Activated naive CD8-positive, alpha-beta T cell treated with anti-CD3 and anti-CD28 coated beads, Interleukin-2, amount 10 ng/mL, durations not matched to agents 7 days and 5 days (primary cell): ENCODE measurements at regions not wholly inside any gene's neighbourhood (a gene's known extent, or its start where the extent isn't known, plus 50 kb on each side); places are given as distances from the start of the nearest gene placed in this dataset.

Experiments used
- ATAC-seq: fragments of 150-1000 bp; cut with Tn5 transposase; one replicate; pipeline ENCODE4 v1.10.0; 2021; ENCODE audit warnings: low read depth, moderate library complexity
- POLR2A ChIA-PET: fragments of 350-600 bp; sonication (Branson Sonifier 250); formaldehyde crosslinking; loops from one replicate; lab custom pipeline; 2021; ENCODE audit warnings: antibody characterized with exemption; lab: Charles Lee
- DNase-seq: peaks from one replicate; pipeline ENCODE4 v3.0.0; 2021
- H3K27ac Mint-ChIP-seq: one replicate; pipeline ENCODE4 v1.8.0; 2022; ENCODE audit warnings: mild to moderate bottlenecking, mixed read lengths
- H3K27me3 Mint-ChIP-seq: one replicate; pipeline ENCODE4 v1.8.0; 2022; ENCODE audit warnings: mild to moderate bottlenecking, moderate library complexity, mixed read lengths
- H3K36me3 Mint-ChIP-seq: one replicate; pipeline ENCODE4 v1.8.0; 2021; ENCODE audit warnings: mild to moderate bottlenecking, mixed read lengths
- H3K4me1 Mint-ChIP-seq: one replicate; pipeline ENCODE4 v1.8.0; 2021; ENCODE audit warnings: mixed read lengths
- H3K4me3 Mint-ChIP-seq: one replicate; pipeline ENCODE4 v1.8.0; 2022; ENCODE audit warnings: mild to moderate bottlenecking, moderate library complexity, mixed read lengths
- H3K9me3 Mint-ChIP-seq: one replicate; pipeline ENCODE4 v1.8.0; 2021; ENCODE audit warnings: mixed read lengths

- Mint-ChIP-seq H3K9me3 (peaks cover 1% of the 10 kb centered on the region), H3K4me1 (no peaks in the 10 kb centered on the region), H3K36me3 (no peaks in the 10 kb centered on the region), H3K4me3 (no peak overlapping the region), H3K27me3 (peaks cover 21% of the 10 kb centered on the region), H3K27ac (no peak overlapping the region)
- no peak for ATAC-seq
- DNase-seq: no peak
- POLR2A ChIA-PET: no interaction called here
Observed at GRCh38 chr18:76203552-76203951, 291.5 kb downstream of the ZNF516 start.

- H3K4me3 Mint-ChIP-seq: no peak overlapping the region
- H3K27ac Mint-ChIP-seq: no peak overlapping the region
- peaks cover 1% of the 10 kb centered on the region for H3K9me3 Mint-ChIP-seq
- no peak for DNase-seq
- no peaks in the 10 kb centered on the region for H3K36me3 Mint-ChIP-seq
- peaks cover 21% of the 10 kb centered on the region for H3K27me3 Mint-ChIP-seq
- no peak for ATAC-seq
- no peaks in the 10 kb centered on the region for H3K4me1 Mint-ChIP-seq
- POLR2A ChIA-PET: no interaction called here
Observed at GRCh38 chr18:76202322-76202721, 292.7 kb downstream of the ZNF516 start.

GRCh38 chr18:76195601-76196000 lies 299.4 kb downstream of the ZNF516 start:
- peaks cover 16% of the 10 kb centered on the region for H3K27me3 Mint-ChIP-seq
- H3K4me1 Mint-ChIP-seq: no peaks in the 10 kb centered on the region
- ATAC-seq (no peak), DNase-seq (no peak)
- no peak overlapping the region for H3K27ac Mint-ChIP-seq
- no peak overlapping the region for H3K4me3 Mint-ChIP-seq
- POLR2A ChIA-PET: no interaction called here
- no peaks in the 10 kb centered on the region for H3K9me3 Mint-ChIP-seq
- H3K36me3 Mint-ChIP-seq: no peaks in the 10 kb centered on the region

- ATAC-seq: no peak
- no peak for DNase-seq
- POLR2A ChIA-PET: no interaction called here
- Mint-ChIP-seq H3K4me1 (no peaks in the 10 kb centered on the region), H3K36me3 (no peaks in the 10 kb centered on the region), H3K4me3 (no peak overlapping the region), H3K27ac (no peak overlapping the region), H3K9me3 (no peaks in the 10 kb centered on the region), H3K27me3 (peaks cover 4% of the 10 kb centered on the region)
Observed at GRCh38 chr18:76188097-76188496, 306.9 kb downstream of the ZNF516 start.

- Mint-ChIP-seq H3K36me3 (no peaks in the 10 kb centered on the region), H3K27me3 (peaks cover 2% of the 10 kb centered on the region), H3K4me1 (no peaks in the 10 kb centered on the region), H3K27ac (no peak overlapping the region), H3K9me3 (no peaks in the 10 kb centered on the region), H3K4me3 (no peak overlapping the region)
- ATAC-seq (no peak), DNase-seq (no peak)
- POLR2A ChIA-PET: no interaction called here
Observed at GRCh38 chr18:76179257-76179656, 315.8 kb downstream of the ZNF516 start.

GRCh38 chr18:76177160-76177559 lies 317.9 kb downstream of the ZNF516 start:
- H3K27me3 Mint-ChIP-seq: peaks cover 2% of the 10 kb centered on the region
- no peak overlapping the region for H3K27ac Mint-ChIP-seq
- DNase-seq: no peak
- no peak overlapping the region for H3K4me3 Mint-ChIP-seq
- ATAC-seq: no peak
- H3K36me3 Mint-ChIP-seq: no peaks in the 10 kb centered on the region
- H3K9me3 Mint-ChIP-seq: no peaks in the 10 kb centered on the region
- H3K4me1 Mint-ChIP-seq: no peaks in the 10 kb centered on the region
- POLR2A ChIA-PET: no interaction called here

GRCh38 chr18:76174451-76174850 lies 320.6 kb downstream of the ZNF516 start:
- H3K36me3 Mint-ChIP-seq: no peaks in the 10 kb centered on the region
- H3K9me3 Mint-ChIP-seq: no peaks in the 10 kb centered on the region
- H3K27me3 Mint-ChIP-seq: peaks cover 2% of the 10 kb centered on the region
- POLR2A ChIA-PET: no interaction called here
- no peak overlapping the region for H3K27ac Mint-ChIP-seq
- H3K4me1 Mint-ChIP-seq: no peaks in the 10 kb centered on the region
- DNase-seq (no peak), ATAC-seq (no peak)
- H3K4me3 Mint-ChIP-seq: no peak overlapping the region

GRCh38 chr18:76169733-76170132 lies 325.3 kb downstream of the ZNF516 start:
- Mint-ChIP-seq H3K4me3 (no peak overlapping the region), H3K36me3 (no peaks in the 10 kb centered on the region), H3K27me3 (peaks cover 6% of the 10 kb centered on the region), H3K27ac (no peak overlapping the region), H3K9me3 (no peaks in the 10 kb centered on the region), H3K4me1 (no peaks in the 10 kb centered on the region)
- no peak for ATAC-seq
- no peak for DNase-seq
- POLR2A ChIA-PET: no interaction called here

GRCh38 chr18:76167845-76168621 lies 327.0 kb downstream of the ZNF516 start:
- Mint-ChIP-seq H3K36me3 (no peaks in the 10 kb centered on the region), H3K4me3 (no peak overlapping the region), H3K4me1 (no peaks in the 10 kb centered on the region), H3K27ac (no peak overlapping the region), H3K27me3 (peaks cover 6% of the 10 kb centered on the region), H3K9me3 (no peaks in the 10 kb centered on the region)
- ATAC-seq: no peak
- DNase-seq: no peak
- POLR2A ChIA-PET: no interaction called here

GRCh38 chr18:76167410-76167809 lies 327.6 kb downstream of the ZNF516 start:
- Mint-ChIP-seq H3K27me3 (peaks cover 6% of the 10 kb centered on the region), H3K27ac (no peak overlapping the region), H3K9me3 (no peaks in the 10 kb centered on the region), H3K36me3 (no peaks in the 10 kb centered on the region), H3K4me3 (no peak overlapping the region), H3K4me1 (no peaks in the 10 kb centered on the region)
- ATAC-seq (no peak), DNase-seq (no peak)
- POLR2A ChIA-PET: no interaction called here

GRCh38 chr18:76162886-76163285 lies 332.2 kb downstream of the ZNF516 start:
- DNase-seq (no peak), ATAC-seq (no peak)
- POLR2A ChIA-PET: no interaction called here
- H3K27me3 Mint-ChIP-seq: peaks cover 8% of the 10 kb centered on the region
- H3K9me3 Mint-ChIP-seq: no peaks in the 10 kb centered on the region
- H3K4me3 Mint-ChIP-seq: no peak overlapping the region
- H3K36me3 Mint-ChIP-seq: no peaks in the 10 kb centered on the region
- no peak overlapping the region for H3K27ac Mint-ChIP-seq
- no peaks in the 10 kb centered on the region for H3K4me1 Mint-ChIP-seq

- H3K4me1 Mint-ChIP-seq: no peaks in the 10 kb centered on the region
Observed at GRCh38 chr18:76161983-76162382, 333.1 kb downstream of the ZNF516 start.

GRCh38 chr18:76153691-76154090 lies 341.4 kb downstream of the ZNF516 start:
- H3K27ac Mint-ChIP-seq: no peak overlapping the region

More at GRCh38 chr18:76161983-76162382, 333.1 kb downstream of the ZNF516 start:
- POLR2A ChIA-PET: no interaction called here
- Mint-ChIP-seq H3K9me3 (no peaks in the 10 kb centered on the region), H3K27ac (no peak overlapping the region), H3K4me3 (no peak overlapping the region), H3K36me3 (no peaks in the 10 kb centered on the region), H3K27me3 (peaks cover 8% of the 10 kb centered on the region)
- no peak for ATAC-seq
- no peak for DNase-seq

GRCh38 chr18:76149734-76150133 lies 345.3 kb downstream of the ZNF516 start:
- peaks cover 2% of the 10 kb centered on the region for H3K9me3 Mint-ChIP-seq
- no peak overlapping the region for H3K4me3 Mint-ChIP-seq
- no peak for ATAC-seq
- no peak overlapping the region for H3K27ac Mint-ChIP-seq
- no peaks in the 10 kb centered on the region for H3K36me3 Mint-ChIP-seq
- DNase-seq: no peak
- peaks cover 2% of the 10 kb centered on the region for H3K27me3 Mint-ChIP-seq
- POLR2A ChIA-PET: no interaction called here
- H3K4me1 Mint-ChIP-seq: peaks cover 2% of the 10 kb centered on the region

More at GRCh38 chr18:76153691-76154090, 341.4 kb downstream of the ZNF516 start:
- peaks cover 2% of the 10 kb centered on the region for H3K9me3 Mint-ChIP-seq
- H3K36me3 Mint-ChIP-seq: no peaks in the 10 kb centered on the region
- ATAC-seq: no peak
- POLR2A ChIA-PET: no interaction called here
- H3K27me3 Mint-ChIP-seq: no peaks in the 10 kb centered on the region
- H3K4me1 Mint-ChIP-seq: peaks cover 2% of the 10 kb centered on the region
- H3K4me3 Mint-ChIP-seq: no peak overlapping the region
- no peak for DNase-seq
